H9 (cell line): ENCODE measurements at regions not wholly inside any gene's neighbourhood (a gene's known extent, or its start where the extent isn't known, plus 50 kb on each side); places are given as distances from the start of the nearest gene placed in this dataset.

Experiments
- DNase-seq: peaks from one replicate; pipeline ENCODE4 v3.0.0-alpha.2; 2017
- H2AFZ ChIP-seq: one replicate; pipeline ENCODE4 v1.6.1; 2013; ENCODE audit warnings: mild to moderate bottlenecking, low read length, control low read depth, moderate library complexity
- H2AK5ac ChIP-seq: 2 replicates; pipeline ENCODE4 v1.6.1; 2013; ENCODE audit warnings: low read length, control low read depth, mixed read lengths; ENCODE audit not compliant: insufficient read length
- H2BK120ac ChIP-seq: one replicate; pipeline ENCODE4 v1.6.1; 2013; ENCODE audit warnings: low read depth, mild to moderate bottlenecking, low read length, control low read depth, inconsistent platforms; ENCODE audit not compliant: poor library complexity, severe bottlenecking
- H2BK12ac ChIP-seq: 2 replicates; pipeline ENCODE4 v1.6.1; 2013; ENCODE audit warnings: low read length, control low read depth, mixed read lengths, low read depth; ENCODE audit not compliant: insufficient read length
- H2BK15ac ChIP-seq: 2 replicates; pipeline ENCODE4 v1.6.1; 2013; ENCODE audit warnings: low read depth, low read length, control low read depth
- H2BK20ac ChIP-seq: one replicate; pipeline ENCODE4 v1.6.1; 2013; ENCODE audit warnings: low read depth, mild to moderate bottlenecking, low read length, control low read depth, inconsistent platforms; ENCODE audit not compliant: poor library complexity, severe bottlenecking
- H2BK5ac ChIP-seq: 2 replicates; pipeline ENCODE4 v1.6.1; 2013; ENCODE audit warnings: low read length, control low read depth, mixed read lengths; ENCODE audit not compliant: insufficient read length
- H3K14ac ChIP-seq: 2 replicates; pipeline ENCODE4 v1.6.1; 2013; ENCODE audit warnings: low read length, control low read depth; ENCODE audit not compliant: insufficient read depth
- H3K18ac ChIP-seq: 2 replicates; pipeline ENCODE4 v1.6.1; 2013; ENCODE audit warnings: low read depth, mild to moderate bottlenecking, mixed read lengths, low read length, control low read depth; ENCODE audit not compliant: insufficient read length
- H3K23ac ChIP-seq: 2 replicates; pipeline ENCODE4 v1.6.1; 2013; ENCODE audit warnings: low read length, control low read depth, mixed read lengths, low read depth; ENCODE audit not compliant: insufficient read length
- H3K23me2 ChIP-seq: 2 replicates; pipeline ENCODE4 v1.6.1; 2013; ENCODE audit warnings: low read depth, mild to moderate bottlenecking, mixed read lengths, low read length, control low read depth; ENCODE audit not compliant: insufficient read length, poor library complexity, severe bottlenecking
- H3K27ac ChIP-seq: 2 replicates; pipeline ENCODE4 v1.5.1; 2013; ENCODE audit warnings: low read length, control low read depth, mixed read lengths, low read depth; ENCODE audit not compliant: insufficient read length
- H3K27me3 ChIP-seq: 2 replicates; pipeline ENCODE4 v1.6.1; 2013; ENCODE audit warnings: low read length, control low read depth, inconsistent platforms; ENCODE audit not compliant: insufficient read depth
- H3K4ac ChIP-seq: 2 replicates; pipeline ENCODE4 v1.6.1; 2013; ENCODE audit warnings: low read depth, mild to moderate bottlenecking, control low read depth, inconsistent platforms, low read length, moderate library complexity
- H3K4me1 ChIP-seq: 2 replicates; pipeline ENCODE4 v1.6.1; 2013; ENCODE audit warnings: low read length, control low read depth, inconsistent platforms; ENCODE audit not compliant: insufficient read depth
- H3K4me2 ChIP-seq: 2 replicates; pipeline ENCODE4 v1.6.1; 2013; ENCODE audit warnings: low read length, control low read depth, mixed read lengths; ENCODE audit not compliant: insufficient read length, insufficient read depth
- H3K56ac ChIP-seq: 2 replicates; pipeline ENCODE4 v1.6.1; 2013; ENCODE audit warnings: low read depth, mild to moderate bottlenecking, mixed read lengths, low read length, control low read depth; ENCODE audit not compliant: insufficient read length
- H3K79me1 ChIP-seq: 2 replicates; pipeline ENCODE4 v1.6.1; 2013; ENCODE audit warnings: low read depth, mild to moderate bottlenecking, moderate library complexity, low read length, control low read depth, inconsistent platforms; ENCODE audit not compliant: insufficient read depth, poor library complexity, severe bottlenecking
- H3K79me2 ChIP-seq: 2 replicates; pipeline ENCODE4 v1.6.1; 2013; ENCODE audit warnings: low read length, control low read depth, inconsistent platforms; ENCODE audit not compliant: insufficient read depth
- H3K9ac ChIP-seq: 2 replicates; pipeline ENCODE4 v1.6.1; 2013; ENCODE audit warnings: low read length, control low read depth, mixed read lengths; ENCODE audit not compliant: insufficient read length; ENCODE audit errors: extremely low read depth
- H3K9me3 ChIP-seq: one replicate; pipeline ENCODE4 v1.6.1; 2013; ENCODE audit warnings: low read depth, low read length, inconsistent platforms; ENCODE audit not compliant: control insufficient read depth
- H3T11ph ChIP-seq: one replicate; pipeline ENCODE4 v1.6.1; 2013; ENCODE audit warnings: mild to moderate bottlenecking, low read length, control low read depth, inconsistent platforms
- H4K20me1 ChIP-seq: one replicate; pipeline ENCODE4 v1.6.1; 2013; ENCODE audit not compliant: control insufficient read depth, insufficient read length, insufficient read depth
- H4K5ac ChIP-seq: 2 replicates; pipeline ENCODE4 v1.6.1; 2013; ENCODE audit warnings: low read depth, mild to moderate bottlenecking, mixed read lengths, low read length, control low read depth; ENCODE audit not compliant: insufficient read length
- H4K8ac ChIP-seq: replicated peaks from 2 replicates; pipeline ENCODE4 v1.6.1; 2013; ENCODE audit warnings: low read length, control low read depth, mixed read lengths, low read depth; ENCODE audit not compliant: insufficient read length
- H4K91ac ChIP-seq: 2 replicates; pipeline ENCODE4 v1.6.1; 2013; ENCODE audit warnings: low read depth, mild to moderate bottlenecking, moderate library complexity, mixed read lengths, low read length, control low read depth; ENCODE audit not compliant: insufficient read length
- H3K27ac Mint-ChIP-seq, 3 experiments: 2 replicates in 2 of 3; 3 replicates in 1 of 3; pipeline ENCODE4 v1.8.0; 2020 to 2021; ENCODE audit warnings: mixed read lengths in 3 of 3, mild to moderate bottlenecking in 1 of 3, moderate library complexity in 1 of 3
- H3K27me3 Mint-ChIP-seq: 2 replicates; pipeline ENCODE4 v1.8.0; 2021; ENCODE audit warnings: low read depth, mild to moderate bottlenecking, moderate library complexity, mixed read lengths
- H3K36me3 Mint-ChIP-seq, 3 experiments: 2 replicates in 2 of 3; 3 replicates in 1 of 3; pipeline ENCODE4 v1.8.0; 2020 to 2021; ENCODE audit warnings: low read depth in 3 of 3, mixed read lengths in 3 of 3; ENCODE audit not compliant: insufficient read depth in 1 of 3
- H3K4me1 Mint-ChIP-seq, 2 experiments: 2 replicates each; pipeline ENCODE4 v1.8.0; 2020; ENCODE audit warnings: mixed read lengths in 2 of 2
- H3K4me3 Mint-ChIP-seq, 2 experiments: 2 replicates in 1 of 2; 3 replicates in 1 of 2; pipeline ENCODE4 v1.8.0; 2020 to 2021; ENCODE audit warnings: mild to moderate bottlenecking in 2 of 2, mixed read lengths in 2 of 2, moderate library complexity in 1 of 2
- H3K9me3 Mint-ChIP-seq, 2 experiments: 2 replicates in 1 of 2; 3 replicates in 1 of 2; pipeline ENCODE4 v1.8.0; 2020; ENCODE audit warnings: mild to moderate bottlenecking in 2 of 2, mixed read lengths in 2 of 2, moderate library complexity in 1 of 2
- CTCF ChIP-seq: fragments of 200-600 bp; sonication (generic); conservative IDR thresholded peaks from 3 replicates; pipeline ENCODE4 v1.8.0; 2021; ENCODE audit warnings: antibody characterized with exemption, mild to moderate bottlenecking

DNA sequence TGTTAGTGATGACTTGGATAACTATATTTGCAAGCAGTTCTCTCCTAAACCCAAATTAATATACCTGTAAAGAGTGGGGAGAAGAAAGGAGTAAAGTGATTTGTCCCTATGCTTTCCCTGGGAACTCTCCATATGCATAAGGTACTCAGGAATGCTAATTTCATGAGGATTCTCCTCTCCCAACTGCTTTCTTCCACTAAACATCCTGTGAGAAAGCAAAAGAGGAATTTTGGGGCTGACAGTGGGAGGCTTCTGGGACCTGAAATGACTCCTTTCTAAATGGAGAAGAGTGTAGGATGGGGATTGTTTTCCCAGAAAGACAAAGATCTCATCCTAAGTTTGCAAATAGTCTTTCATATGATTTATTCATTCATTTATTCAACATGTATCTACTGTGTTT, 250.5 kb downstream of the TDRD3 start:
- Histone ChIP-seq H3K27me3 (no peaks in the 10 kb centered on the region), H3K79me2 (no peaks in the 10 kb centered on the region), H4K8ac (no peak overlapping the region), H3K9ac (no peak overlapping the region), H2BK12ac (no peak overlapping the region), H3K23me2 (no peaks in the 10 kb centered on the region), H3K79me1 (no peaks in the 10 kb centered on the region), H3K23ac (no peak overlapping the region), H3K18ac (no peak overlapping the region), H3T11ph (no peak overlapping the region), H2BK20ac (no peak overlapping the region), H3K56ac (no peak overlapping the region), H2AFZ (no peak overlapping the region), H3K4ac (no peak overlapping the region), H2BK120ac (no peak overlapping the region), H2BK5ac (no peak overlapping the region), H3K9me3 (no peaks in the 10 kb centered on the region), H3K14ac (no peak overlapping the region), H3K27ac (no peak overlapping the region), H3K4me1 (peaks cover 9% of the 10 kb centered on the region; the same call in 1 of the 2 replicates), H2AK5ac (no peak overlapping the region), H4K91ac (no peak overlapping the region), H3K4me2 (no peak overlapping the region), H2BK15ac (no peak overlapping the region), H4K5ac (no peak overlapping the region), H4K20me1 (no peaks in the 10 kb centered on the region)
- Mint-ChIP-seq H3K27ac (peak overlapping the region in 2 of 3 experiments; percentile 75 to 86; a peak in 5 of 7 replicates), H3K27me3 (no peaks in the 10 kb centered on the region; the same call in 1 of the 2 replicates), H3K9me3 (peaks cover 4 to 9% of the 10 kb centered on the region in 2 experiments; a peak in 4 of 5 replicates), H3K4me3 (no peak overlapping the region), H3K4me1 (peaks cover 29 to 34% of the 10 kb centered on the region in 2 experiments), H3K36me3 (peaks cover 0 to 4% (median 0%) of the 10 kb centered on the region in 3 experiments; a peak in 3 of 7 replicates)
- no peak for DNase-seq
- no peak for TF ChIP-seq CTCF
